Neural progenitor cell (in vitro differentiated cells): ENCODE measurements at regions not wholly inside any gene's neighbourhood (a gene's known extent, or its start where the extent isn't known, plus 50 kb on each side); places are given as distances from the start of the nearest gene placed in this dataset.
A peak's percentile ranks its signal among the peaks of the same experiment; 100 is the strongest.

Source experiments
- DNase-seq: peaks from one replicate; pipeline ENCODE4 v3.0.0-alpha.2; 2016; ENCODE audit warnings: low spot score
- H2AFZ ChIP-seq: fragments of 200-600 bp; sonication (generic); replicated peaks from 2 replicates; pipeline ENCODE4 v1.6.1; 2016; ENCODE audit warnings: antibody characterized with exemption
- H3F3A ChIP-seq: fragments of 200-600 bp; sonication (generic); 2 replicates; pipeline ENCODE4 v1.6.1; 2016; ENCODE audit warnings: antibody characterized with exemption, low read depth
- H3K27ac ChIP-seq: fragments of 200-600 bp; sonication (generic); 2 replicates; pipeline ENCODE4 v1.5.1; 2016; ENCODE audit warnings: mild to moderate bottlenecking
- H3K27me3 ChIP-seq: fragments of 200-600 bp; sonication (generic); 2 replicates; pipeline ENCODE4 v1.6.1; 2016; ENCODE audit warnings: mild to moderate bottlenecking, moderate library complexity
- H3K36me3 ChIP-seq: fragments of 200-600 bp; sonication (generic); 2 replicates; pipeline ENCODE4 v1.5.1; 2016
- H3K4me1 ChIP-seq: fragments of 200-600 bp; sonication (generic); 2 replicates; pipeline ENCODE4 v1.6.1; 2016; ENCODE audit warnings: mixed run types
- H3K4me2 ChIP-seq: fragments of 200-600 bp; sonication (generic); 2 replicates; pipeline ENCODE4 v1.6.1; 2016
- H3K4me3 ChIP-seq: fragments of 200-600 bp; sonication (generic); 2 replicates; pipeline ENCODE4 v1.5.1; 2016
- H3K79me2 ChIP-seq: fragments of 200-600 bp; sonication (generic); 2 replicates; pipeline ENCODE4 v1.6.1; 2016; ENCODE audit warnings: low read depth
- H3K9ac ChIP-seq: fragments of 200-600 bp; sonication (generic); 2 replicates; pipeline ENCODE4 v1.6.1; 2016
- H3K9me3 ChIP-seq: fragments of 200-600 bp; sonication (generic); 2 replicates; pipeline ENCODE4 v1.5.1; 2016; ENCODE audit warnings: low read depth
- H4K20me1 ChIP-seq: fragments of 200-600 bp; sonication (generic); 2 replicates; pipeline ENCODE4 v1.6.1; 2016; ENCODE audit warnings: low read depth
- H3K27ac Mint-ChIP-seq: 3 replicates; pipeline ENCODE4 v1.8.0; 2021; ENCODE audit warnings: mixed read lengths
- H3K27me3 Mint-ChIP-seq: 2 replicates; pipeline ENCODE4 v1.8.0; 2022; ENCODE audit warnings: low read depth, mild to moderate bottlenecking, inconsistent platforms, moderate library complexity, mixed read lengths; ENCODE audit not compliant: insufficient read depth
- H3K36me3 Mint-ChIP-seq: 3 replicates; pipeline ENCODE4 v1.8.0; 2021; ENCODE audit warnings: mixed read lengths
- H3K4me1 Mint-ChIP-seq: 3 replicates; pipeline ENCODE4 v1.8.0; 2021; ENCODE audit warnings: mixed read lengths
- H3K4me3 Mint-ChIP-seq: 3 replicates; pipeline ENCODE4 v1.8.0; 2021; ENCODE audit warnings: mild to moderate bottlenecking, moderate library complexity, mixed read lengths
- H3K9me3 Mint-ChIP-seq: 3 replicates; pipeline ENCODE4 v1.8.0; 2020; ENCODE audit warnings: mixed read lengths
- EZH2 ChIP-seq: fragments of 200-600 bp; sonication (generic); IDR thresholded peaks from 2 replicates; pipeline ENCODE4 v1.6.1; 2017; ENCODE audit warnings: antibody characterized with exemption, mild to moderate bottlenecking, moderate library complexity
- EZH2phosphoT487 ChIP-seq: fragments of 200-600 bp; sonication (generic); IDR thresholded peaks from 2 replicates; pipeline ENCODE4 v1.6.1; 2017; ENCODE audit warnings: antibody characterized with exemption
- TF ChIP-seq, protein P1 (sequence below): fragments of 200-600 bp; sonication (generic); IDR thresholded peaks from 2 replicates; pipeline ENCODE4 v1.5.1; 2017; ENCODE audit warnings: antibody characterized with exemption, mild to moderate bottlenecking

DNA sequence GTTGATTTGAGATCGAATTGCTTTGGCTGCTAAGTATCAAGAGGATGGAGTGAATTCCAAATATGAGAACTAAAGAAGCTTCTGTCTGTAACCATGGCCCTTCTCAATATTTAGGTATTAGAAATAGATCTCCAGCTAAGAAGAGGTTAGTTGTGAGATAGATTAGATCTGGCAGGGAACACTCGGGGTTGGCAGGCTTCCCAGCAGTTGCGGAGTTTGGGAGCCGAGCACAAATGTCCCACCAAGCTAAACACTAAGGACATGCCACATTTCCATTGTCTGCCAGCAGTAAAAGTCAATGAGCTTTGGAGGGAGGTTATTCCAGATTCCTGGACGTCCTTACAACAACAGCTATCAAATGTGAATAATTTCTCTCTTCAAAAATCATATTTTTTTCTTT lies 85.8 kb downstream of the TAF11L14 start:
- TF ChIP-seq EZH2phosphoT487 (no peak), EZH2 (no peak)
- TF ChIP-seq, protein P1, sequence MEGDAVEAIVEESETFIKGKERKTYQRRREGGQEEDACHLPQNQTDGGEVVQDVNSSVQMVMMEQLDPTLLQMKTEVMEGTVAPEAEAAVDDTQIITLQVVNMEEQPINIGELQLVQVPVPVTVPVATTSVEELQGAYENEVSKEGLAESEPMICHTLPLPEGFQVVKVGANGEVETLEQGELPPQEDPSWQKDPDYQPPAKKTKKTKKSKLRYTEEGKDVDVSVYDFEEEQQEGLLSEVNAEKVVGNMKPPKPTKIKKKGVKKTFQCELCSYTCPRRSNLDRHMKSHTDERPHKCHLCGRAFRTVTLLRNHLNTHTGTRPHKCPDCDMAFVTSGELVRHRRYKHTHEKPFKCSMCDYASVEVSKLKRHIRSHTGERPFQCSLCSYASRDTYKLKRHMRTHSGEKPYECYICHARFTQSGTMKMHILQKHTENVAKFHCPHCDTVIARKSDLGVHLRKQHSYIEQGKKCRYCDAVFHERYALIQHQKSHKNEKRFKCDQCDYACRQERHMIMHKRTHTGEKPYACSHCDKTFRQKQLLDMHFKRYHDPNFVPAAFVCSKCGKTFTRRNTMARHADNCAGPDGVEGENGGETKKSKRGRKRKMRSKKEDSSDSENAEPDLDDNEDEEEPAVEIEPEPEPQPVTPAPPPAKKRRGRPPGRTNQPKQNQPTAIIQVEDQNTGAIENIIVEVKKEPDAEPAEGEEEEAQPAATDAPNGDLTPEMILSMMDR = no peak
- Histone ChIP-seq H3K27ac (no peak overlapping the region), H3K4me3 (no peak overlapping the region), H3K9me3 (no peaks in the 10 kb centered on the region), H3K36me3 (no peaks in the 10 kb centered on the region), H4K20me1 (no peaks in the 10 kb centered on the region), H3K4me2 (no peak overlapping the region), H3K4me1 (no peaks in the 10 kb centered on the region), H2AFZ (no peak overlapping the region), H3K79me2 (no peaks in the 10 kb centered on the region), H3F3A (no peaks in the 10 kb centered on the region), H3K9ac (no peak overlapping the region), H3K27me3 (no peaks in the 10 kb centered on the region)
- DNase-seq = no peak
- peaks cover 4% of the 10 kb centered on the region for H3K27me3 Mint-ChIP-seq
- no peak overlapping the region for H3K4me3 Mint-ChIP-seq
- peaks cover 5% of the 10 kb centered on the region for H3K9me3 Mint-ChIP-seq
- H3K27ac Mint-ChIP-seq = no peak overlapping the region
- H3K36me3 Mint-ChIP-seq = peaks cover 1% of the 10 kb centered on the region
- no peaks in the 10 kb centered on the region for H3K4me1 Mint-ChIP-seq

DNA sequence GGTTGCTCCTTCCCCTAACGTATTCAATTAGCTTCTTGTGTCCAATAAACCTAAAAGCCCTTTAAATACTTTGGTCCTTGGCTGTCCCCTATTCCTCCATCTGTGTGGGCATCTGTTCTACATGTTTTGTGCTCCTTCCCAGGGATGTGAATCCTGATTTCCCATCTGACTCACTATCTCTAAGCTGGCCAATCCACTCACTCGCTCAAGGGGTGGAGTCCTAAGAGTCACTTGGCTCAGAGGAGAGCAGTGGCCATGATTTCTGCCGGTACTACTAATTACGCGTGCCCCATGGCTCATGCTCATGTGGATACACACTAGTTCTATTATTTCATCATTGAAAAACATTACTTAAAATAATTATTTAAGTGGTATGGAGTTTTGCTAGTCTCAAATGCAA lies 89.6 kb downstream of the TAF11L14 start:
- Histone ChIP-seq H3K27me3 (no peaks in the 10 kb centered on the region), H4K20me1 (no peaks in the 10 kb centered on the region), H3F3A (no peaks in the 10 kb centered on the region), H3K4me1 (no peaks in the 10 kb centered on the region), H3K4me2 (no peak overlapping the region), H3K36me3 (no peaks in the 10 kb centered on the region), H3K27ac (no peak overlapping the region), H3K4me3 (no peak overlapping the region), H2AFZ (no peak overlapping the region), H3K9me3 (no peaks in the 10 kb centered on the region), H3K9ac (no peak overlapping the region), H3K79me2 (no peaks in the 10 kb centered on the region)
- H3K4me1 Mint-ChIP-seq = peaks cover 9% of the 10 kb centered on the region
- no peaks in the 10 kb centered on the region for H3K9me3 Mint-ChIP-seq
- H3K27ac Mint-ChIP-seq = no peak overlapping the region
- no peaks in the 10 kb centered on the region for H3K36me3 Mint-ChIP-seq
- DNase-seq = no peak
- H3K4me3 Mint-ChIP-seq = no peak overlapping the region
- TF ChIP-seq, protein P1 = no peak
- peaks cover 2% of the 10 kb centered on the region for H3K27me3 Mint-ChIP-seq

GRCh38 chr5:17727098-17727497 lies 92.8 kb downstream of the TAF11L14 start:
- H3F3A ChIP-seq = no peaks in the 10 kb centered on the region
- Mint-ChIP-seq H3K27ac (no peak overlapping the region), H3K4me3 (no peak overlapping the region), H3K36me3 (no peaks in the 10 kb centered on the region), H3K4me1 (peaks cover 9% of the 10 kb centered on the region), H3K9me3 (no peaks in the 10 kb centered on the region), H3K27me3 (peaks cover 2% of the 10 kb centered on the region)
- H3K4me1 ChIP-seq = no peaks in the 10 kb centered on the region
- no peak overlapping the region for H3K27ac ChIP-seq
- no peaks in the 10 kb centered on the region for H3K36me3 ChIP-seq
- no peak overlapping the region for H3K4me2 ChIP-seq
- H2AFZ ChIP-seq = peak overlapping the region; percentile 9
- DNase-seq = no peak
- TF ChIP-seq, protein P1 = no peak
- TF ChIP-seq EZH2phosphoT487 = no peak
- no peak for TF ChIP-seq EZH2
- H3K9me3 ChIP-seq = no peaks in the 10 kb centered on the region
- H3K4me3 ChIP-seq = no peak overlapping the region
- no peaks in the 10 kb centered on the region for H3K27me3 ChIP-seq
- no peaks in the 10 kb centered on the region for H3K79me2 ChIP-seq
- no peaks in the 10 kb centered on the region for H4K20me1 ChIP-seq
- H3K9ac ChIP-seq = no peak overlapping the region

- no peaks in the 10 kb centered on the region for H3K36me3 ChIP-seq
- no peak overlapping the region for H3K4me3 Mint-ChIP-seq
- TF ChIP-seq EZH2phosphoT487 = no peak
- TF ChIP-seq, protein P1 = no peak
These were observed 96.2 kb downstream of the TAF11L14 start for GRCh38 chr5:17730421-17730820.

More at GRCh38 chr5:17730421-17730820, 96.2 kb downstream of the TAF11L14 start:
- no peaks in the 10 kb centered on the region for H3K9me3 ChIP-seq
- H3K79me2 ChIP-seq = no peaks in the 10 kb centered on the region
- no peaks in the 10 kb centered on the region for H4K20me1 ChIP-seq
- H3F3A ChIP-seq = no peaks in the 10 kb centered on the region
- no peak overlapping the region for H2AFZ ChIP-seq
- H3K4me3 ChIP-seq = no peak overlapping the region
- no peaks in the 10 kb centered on the region for H3K9me3 Mint-ChIP-seq
- peaks cover 9% of the 10 kb centered on the region for H3K4me1 Mint-ChIP-seq
- no peaks in the 10 kb centered on the region for H3K36me3 Mint-ChIP-seq
- no peak for DNase-seq
- H3K27me3 ChIP-seq = no peaks in the 10 kb centered on the region
- no peak overlapping the region for H3K4me2 ChIP-seq
- H3K27ac ChIP-seq = no peak overlapping the region
- H3K9ac ChIP-seq = no peak overlapping the region
- H3K27ac Mint-ChIP-seq = no peak overlapping the region
- H3K27me3 Mint-ChIP-seq = no peaks in the 10 kb centered on the region
- H3K4me1 ChIP-seq = no peaks in the 10 kb centered on the region
